GM20000 (cell line): ENCODE measurements at regions not wholly inside any gene's neighbourhood (a gene's known extent, or its start where the extent isn't known, plus 50 kb on each side); places are given as distances from the start of the nearest gene placed in this dataset.

ENCODE experiments used
- DNase-seq: peaks from one replicate; pipeline ENCODE4 v3.0.0; 2012; ENCODE audit warnings: low spot score
- CTCF ChIP-seq: IDR thresholded peaks from 2 replicates; pipeline ENCODE4 v1.5.1; 2012; ENCODE audit warnings: mild to moderate bottlenecking, control low read depth; ENCODE audit errors: extremely low read depth, missing control alignments

GRCh38 chr2:172658945-172659344 is 76.7 kb upstream of the RAPGEF4 start:
- DNase-seq: no peak
- no peak for TF ChIP-seq CTCF

GRCh38 chr2:172662099-172662498 is 73.5 kb upstream of the RAPGEF4 start:
- no peak for DNase-seq
- no peak for TF ChIP-seq CTCF

GRCh38 chr2:172664766-172665165 is 70.9 kb upstream of the RAPGEF4 start:
- no peak for TF ChIP-seq CTCF
- no peak for DNase-seq

GRCh38 chr2:172667581-172668325 is 67.9 kb upstream of the RAPGEF4 start:
- no peak for TF ChIP-seq CTCF
- DNase-seq: no peak

GRCh38 chr2:172671501-172671900 is 64.1 kb upstream of the RAPGEF4 start:
- TF ChIP-seq CTCF: no peak
- no peak for DNase-seq

- TF ChIP-seq CTCF: no peak
- DNase-seq: no peak
Measured at GRCh38 chr2:172672114-172672513, 63.5 kb upstream of the RAPGEF4 start.

GRCh38 chr2:172673056-172673683 is 62.5 kb upstream of the RAPGEF4 start:
- no peak for TF ChIP-seq CTCF
- no peak for DNase-seq
